HCT116 (cell line): ENCODE measurements at regions not wholly inside any gene's neighbourhood (a gene's known extent, or its start where the extent isn't known, plus 50 kb on each side); places are given as distances from the start of the nearest gene placed in this dataset.

Experiments used
- ATAC-seq: fragments of 200-7000 bp; cut with Tn5 transposase; 2 replicates; pipeline ENCODE4 v1.9.1; 2020; ENCODE audit warnings: mild to moderate bottlenecking, moderate library complexity
- BruUV-seq: library from RNA; stranded (reverse); fragments of 400-500 nt; replicated peaks from 2 replicates; lab custom pipeline; 2021; lab: Mats Ljungman, UMichigan
- CTCF ChIA-PET: fragments of 300-600 bp; sonication (Branson Sonifier 250); formaldehyde crosslinking; loops from one replicate; lab custom pipeline; 2021; ENCODE audit warnings: antibody characterized with exemption; lab: Charles Lee
- POLR2A ChIA-PET: fragments of 300-600, 350-600 bp; sonication (Branson Sonifier 250); formaldehyde crosslinking; loops from one replicate; lab custom pipeline; 2021; ENCODE audit warnings: antibody characterized with exemption; lab: Charles Lee
- RAD21 ChIA-PET, 2 experiments: fragments of 300-600 bp; sonication (Branson Sonifier 250); formaldehyde crosslinking; loops; one replicate each; lab custom pipeline; 2023; ENCODE audit warnings: low total read pairs in 2 of 2; ENCODE audit not compliant: uncharacterized antibody in 2 of 2, unreplicated experiment in 2 of 2, low non-redundant PET in 1 of 2; lab: Charles Lee
- DNase-seq: peaks from one replicate; pipeline ENCODE4 v3.0.0-alpha.2; 2010; ENCODE audit warnings: low read depth, low spot score
- H2AFZ ChIP-seq: fragments of 200-600 bp; shearing (Covaris generic), sonication (generic); 2 replicates; pipeline ENCODE4 v1.6.1; 2017; ENCODE audit warnings: low read depth, mixed run types, mixed read lengths, antibody characterized with exemption, low read length; ENCODE audit not compliant: poor library complexity, severe bottlenecking
- H3K27ac ChIP-seq: 2 replicates; pipeline ENCODE4 v1.5.1; 2012; ENCODE audit warnings: low read depth, low read length
- H3K27me3 ChIP-seq: fragments of 200-600 bp; sonication (generic); 2 replicates; pipeline ENCODE4 v1.6.1; 2016; ENCODE audit warnings: mixed run types, low read length, mixed read lengths; ENCODE audit not compliant: insufficient read depth
- H3K36me3 ChIP-seq, 2 experiments: fragments of 200-500 bp in 1 of 2; fragments of 200-600 bp in 1 of 2; sonication (Bioruptor generic) in 1 of 2; sonication (generic) in 1 of 2; 2 replicates each; pipeline versions ENCODE4 v1.5.1 to v1.6.1; 2014 to 2016; ENCODE audit warnings: low read length in 2 of 2, inconsistent platforms in 1 of 2, mixed read lengths in 1 of 2, mixed run types in 1 of 2; ENCODE audit not compliant: insufficient read depth in 2 of 2, control insufficient read depth in 1 of 2
- H3K4me1 ChIP-seq, 2 experiments: fragments of 200-600 bp in 1 of 2; sonication (generic) in 1 of 2; 2 replicates each; pipeline versions ENCODE4 v1.5.1 to v1.6.1; 2012 to 2017; ENCODE audit warnings: low read length in 2 of 2, inconsistent platforms in 1 of 2, mild to moderate bottlenecking in 1 of 2, mixed read lengths in 1 of 2, mixed run types in 1 of 2, moderate library complexity in 1 of 2; ENCODE audit not compliant: insufficient read depth in 2 of 2, control insufficient read depth in 1 of 2
- H3K4me2 ChIP-seq: fragments of 200-600 bp; sonication (generic); 2 replicates; pipeline ENCODE4 v1.6.1; 2017; ENCODE audit warnings: mixed run types, low read length, mixed read lengths
- H3K4me3 ChIP-seq, 2 experiments: fragments of 200-600 bp in 1 of 2; sonication (generic) in 1 of 2; replicated peaks in 1 of 2; 2 replicates each; pipeline ENCODE4 v1.5.1; 2011 to 2016; ENCODE audit warnings: low read length in 2 of 2, control low read depth in 1 of 2, low read depth in 1 of 2, mild to moderate bottlenecking in 1 of 2, mixed read lengths in 1 of 2, mixed run types in 1 of 2
- H3K79me2 ChIP-seq: fragments of 200-600 bp; sonication (generic); 2 replicates; pipeline ENCODE4 v1.6.1; 2017; ENCODE audit warnings: mild to moderate bottlenecking, mixed run types, low read length, moderate library complexity, mixed read lengths; ENCODE audit not compliant: insufficient read depth
- H3K9ac ChIP-seq: fragments of 200-600 bp; sonication (generic); 2 replicates; pipeline ENCODE4 v1.6.1; 2016; ENCODE audit warnings: low read length, mixed read lengths
- H3K9me2 ChIP-seq: fragments of 200-600 bp; sonication (generic), shearing (Covaris generic); 2 replicates; pipeline ENCODE4 v1.6.1; 2017; ENCODE audit warnings: mixed run types, mild to moderate bottlenecking, moderate library complexity; ENCODE audit not compliant: insufficient read depth
- H3K9me3 ChIP-seq, 2 experiments: fragments of 200-500 bp in 1 of 2; fragments of 200-600 bp in 1 of 2; sonication (Bioruptor generic) in 1 of 2; sonication (generic) in 1 of 2; 2 replicates each; pipeline ENCODE4 v1.6.1; 2014 to 2017; ENCODE audit warnings: low read length in 2 of 2, mixed read lengths in 2 of 2, inconsistent platforms in 1 of 2, low read depth in 1 of 2, mild to moderate bottlenecking in 1 of 2, mixed run types in 1 of 2, moderate library complexity in 1 of 2; ENCODE audit not compliant: control insufficient read depth in 1 of 2, insufficient read depth in 1 of 2
- H4K20me1 ChIP-seq: fragments of 200-600 bp; sonication (generic), shearing (Covaris generic); 2 replicates; pipeline ENCODE4 v1.6.1; 2017; ENCODE audit warnings: mixed run types, mild to moderate bottlenecking, moderate library complexity; ENCODE audit not compliant: insufficient read depth
- CBX3 ChIP-seq: IDR thresholded peaks from 2 replicates; pipeline ENCODE4 v1.6.1; 2012; ENCODE audit warnings: low read depth
- CEBPB ChIP-seq: IDR thresholded peaks from 2 replicates; pipeline ENCODE4 v1.6.1; 2012; ENCODE audit warnings: low read depth
- CTCF ChIP-seq, 3 experiments: fragments of 200-600 bp in 1 of 3; sonication (generic) in 1 of 3; IDR thresholded peaks in 2 of 3; conservative IDR thresholded peaks in 1 of 3; 2 replicates each; pipeline ENCODE4 v1.5.1; 2012 to 2017; ENCODE audit warnings: low read depth in 2 of 3, low read length in 2 of 3, antibody characterized with exemption in 1 of 3, borderline replicate concordance in 1 of 3, control low read depth in 1 of 3, mild to moderate bottlenecking in 1 of 3, mixed read lengths in 1 of 3, mixed run types in 1 of 3, moderate library complexity in 1 of 3; ENCODE audit not compliant: insufficient read depth in 1 of 3
- EGR1 ChIP-seq: IDR thresholded peaks from 2 replicates; pipeline ENCODE4 v1.6.1; 2012; ENCODE audit warnings: low read depth
- ELF1 ChIP-seq: IDR thresholded peaks from 2 replicates; pipeline ENCODE4 v1.6.1; 2012; ENCODE audit warnings: low read depth, borderline replicate concordance
- FOSL1 ChIP-seq: IDR thresholded peaks from 2 replicates; pipeline ENCODE4 v1.6.1; 2012; ENCODE audit warnings: low read depth
- JUND ChIP-seq: IDR thresholded peaks from 2 replicates; pipeline ENCODE4 v1.6.1; 2012
- POLR2A ChIP-seq: IDR thresholded peaks from 2 replicates; pipeline ENCODE4 v1.7.0; 2011; ENCODE audit warnings: borderline replicate concordance; ENCODE audit not compliant: insufficient read depth, insufficient read length; ENCODE audit errors: extremely low read depth
- POLR2AphosphoS5 ChIP-seq: IDR thresholded peaks from 2 replicates; pipeline ENCODE4 v1.6.1; 2011; ENCODE audit warnings: mild to moderate bottlenecking, low read depth, low read length, moderate library complexity
- RAD21 ChIP-seq: IDR thresholded peaks from 2 replicates; pipeline ENCODE4 v1.6.1; 2012; ENCODE audit warnings: low read depth, mild to moderate bottlenecking
- SIN3A ChIP-seq: IDR thresholded peaks from 2 replicates; pipeline ENCODE4 v1.6.1; 2012; ENCODE audit warnings: low read depth
- SRF ChIP-seq: IDR thresholded peaks from 2 replicates; pipeline ENCODE4 v1.6.1; 2012; ENCODE audit warnings: low read depth
- TCF7L2 ChIP-seq: IDR thresholded peaks from 2 replicates; pipeline ENCODE4 v1.7.0; 2011; ENCODE audit warnings: borderline replicate concordance, inconsistent platforms; ENCODE audit not compliant: insufficient read depth, insufficient read length; ENCODE audit errors: extremely low read depth
- YY1 ChIP-seq: IDR thresholded peaks from 2 replicates; pipeline ENCODE4 v1.6.1; 2011; ENCODE audit warnings: low read length, low read depth, moderate library complexity, mild to moderate bottlenecking; ENCODE audit not compliant: insufficient replicate concordance; ENCODE audit errors: extremely low read depth
- ZFX ChIP-seq: fragments of 450-650 bp; IDR thresholded peaks from 2 replicates; pipeline ENCODE4 v1.6.1; 2017
- ZNF274 ChIP-seq: fragments of 200-500 bp; sonication (Bioruptor generic); IDR thresholded peaks from 2 replicates; pipeline ENCODE4 v1.6.1; 2014; ENCODE audit warnings: mild to moderate bottlenecking, low read depth, low read length, inconsistent platforms
- intact Hi-C: fragments of 100-400 bp; cut with micrococcal nuclease; formaldehyde crosslinking; loops from 2 replicates; pipeline ENCODE4 v1.10.0; 2022
- TF ChIP-seq, protein P1 (sequence below): IDR thresholded peaks from 2 replicates; pipeline ENCODE4 v1.6.1; 2012
- TF ChIP-seq, protein P2 (sequence below): IDR thresholded peaks from 2 replicates; pipeline ENCODE4 v1.6.1; 2012

GRCh38 chr3:144129536-144130214 is 158.1 kb downstream of the DIPK2A start:
- Histone ChIP-seq H3K9me2 (no peaks in the 10 kb centered on the region; the same call in 1 of the 2 replicates), H3K4me1 (no peaks in the 10 kb centered on the region), H3K27me3 (no peaks in the 10 kb centered on the region), H3K4me3 (no peak overlapping the region), H3K79me2 (no peaks in the 10 kb centered on the region), H3K27ac (no peak overlapping the region), H2AFZ (no peak overlapping the region), H3K36me3 (no peaks in the 10 kb centered on the region), H4K20me1 (no peaks in the 10 kb centered on the region)
- CTCF ChIA-PET: no interaction called here
- no peak for ATAC-seq
- TF ChIP-seq JUND (no peak), ZNF274 (no peak), CBX3 (no peak), POLR2A (no peak), SRF (no peak), SIN3A (no peak), RAD21 (no peak), FOSL1 (no peak), YY1 (no peak), TCF7L2 (no peak), POLR2AphosphoS5 (no peak), CEBPB (no peak), ZFX (no peak), EGR1 (no peak), CTCF (IDR thresholded peaks at IDR 0.05 in 2 of 3, conservative IDR thresholded peaks at IDR 0.05 in 1 of 3; ENCODE audit: borderline replicate concordance in 1 of 3, insufficient read depth in 1 of 3, low read depth in 2 of 3, low read length in 2 of 3) (no peak), ELF1 (no peak)
- TF ChIP-seq, protein P1, sequence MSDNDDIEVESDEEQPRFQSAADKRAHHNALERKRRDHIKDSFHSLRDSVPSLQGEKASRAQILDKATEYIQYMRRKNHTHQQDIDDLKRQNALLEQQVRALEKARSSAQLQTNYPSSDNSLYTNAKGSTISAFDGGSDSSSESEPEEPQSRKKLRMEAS: no peak
- TF ChIP-seq, protein P2, sequence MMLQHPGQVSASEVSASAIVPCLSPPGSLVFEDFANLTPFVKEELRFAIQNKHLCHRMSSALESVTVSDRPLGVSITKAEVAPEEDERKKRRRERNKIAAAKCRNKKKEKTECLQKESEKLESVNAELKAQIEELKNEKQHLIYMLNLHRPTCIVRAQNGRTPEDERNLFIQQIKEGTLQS: no peak
- TF ChIP-seq, all 23 proteins: peak for 0
- H3K4me2 ChIP-seq: no peak overlapping the region
- H3K9ac ChIP-seq: no peak overlapping the region
- DNase-seq: no peak
- no TSS peak for BruUV-seq
- H3K9me3 ChIP-seq: no peaks in the 10 kb centered on the region
- ChIA-PET RAD21 (no interaction called here), POLR2A (no interaction called here)
- intact Hi-C loops: no loop called here
